ENCODE measurements at regions not wholly inside any gene's neighbourhood (a gene's known extent, or its start where the extent isn't known, plus 50 kb on each side); places are given as distances from the start of the nearest gene placed in this dataset.

DNA sequence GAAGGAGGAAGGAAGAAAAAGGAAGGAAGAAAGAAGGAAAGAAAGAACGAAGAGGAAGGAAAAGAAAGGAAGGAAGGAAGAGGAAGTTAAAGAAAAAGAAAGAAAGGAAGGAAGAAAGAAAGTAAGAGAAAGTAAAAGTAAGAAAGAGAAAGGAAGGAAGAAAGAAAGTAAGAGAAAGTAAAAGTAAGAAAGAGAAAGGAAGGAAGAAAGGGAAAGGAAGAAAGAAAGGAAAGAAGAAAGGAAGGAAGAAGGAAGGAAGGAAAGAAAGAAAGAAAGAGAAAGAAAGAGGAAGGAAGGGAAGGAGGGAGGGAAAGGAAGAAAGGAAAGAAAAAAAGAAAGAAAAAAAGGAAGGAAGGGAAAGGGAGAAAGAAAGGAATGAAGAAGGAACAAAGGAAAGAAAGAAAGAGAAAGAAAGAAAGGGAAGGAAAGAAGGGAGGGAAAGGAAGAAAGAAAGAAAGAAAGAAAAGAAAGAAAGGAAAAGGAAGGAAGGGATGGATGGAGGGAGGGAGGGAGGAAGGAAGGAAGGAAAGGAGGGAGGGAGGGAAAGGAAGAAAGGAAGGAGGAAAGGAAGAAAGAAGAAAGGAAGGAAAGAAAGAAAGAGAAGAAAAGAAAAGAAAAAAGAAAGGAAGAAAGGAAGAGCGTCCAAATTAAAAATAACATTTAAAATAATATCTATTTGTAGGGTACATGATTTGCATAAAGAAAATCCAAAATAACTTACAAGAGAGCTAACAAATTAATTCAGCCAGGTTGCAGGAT is 827.9 kb downstream of the TSN start:
- in situ Hi-C loops (cut with HindIII; ENCODE audit: low sequenced_read_pairs) = no loop called here

DNA sequence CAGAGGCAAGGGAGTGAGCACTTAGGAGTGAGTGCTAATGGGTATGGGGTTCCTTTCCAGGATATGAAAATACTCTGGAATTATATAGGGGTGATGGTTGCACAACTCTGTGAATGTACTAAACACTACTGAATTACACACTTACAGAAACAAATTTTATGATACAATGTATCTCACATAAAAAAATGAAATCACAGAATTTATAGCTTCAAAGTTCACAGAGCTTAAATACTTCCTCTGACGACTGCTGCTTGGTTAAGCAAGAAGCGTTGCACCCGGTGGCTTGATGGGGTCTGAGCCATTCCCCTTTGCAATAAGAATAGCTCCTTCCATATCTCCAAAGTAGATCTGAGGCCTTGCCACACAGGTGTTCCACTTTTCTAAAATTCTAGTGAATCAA is 835.1 kb downstream of the TSN start:
- in situ Hi-C loops (cut with HindIII; ENCODE audit: low sequenced_read_pairs) = no loop called here

DNA sequence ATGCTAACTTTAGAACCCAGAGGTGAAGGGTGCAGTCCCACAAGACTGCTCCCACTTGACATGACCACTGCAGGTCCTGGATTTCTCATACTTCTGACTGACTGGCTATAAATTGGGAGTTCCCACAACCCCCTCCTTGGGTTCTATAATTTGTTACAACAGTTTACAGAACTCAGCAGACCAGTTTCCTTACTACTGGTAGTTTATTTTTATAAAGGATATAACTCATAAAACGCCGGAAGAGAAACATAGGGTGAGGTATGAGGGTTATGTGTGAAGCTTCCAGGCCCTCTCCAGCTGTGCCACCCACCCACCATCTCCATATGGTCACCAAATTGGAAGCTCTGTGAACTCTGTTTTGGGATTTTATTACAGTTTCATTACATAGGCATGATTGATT is 839.6 kb downstream of the TSN start:
- in situ Hi-C loops (cut with HindIII; ENCODE audit: low sequenced_read_pairs) = no loop called here

DNA sequence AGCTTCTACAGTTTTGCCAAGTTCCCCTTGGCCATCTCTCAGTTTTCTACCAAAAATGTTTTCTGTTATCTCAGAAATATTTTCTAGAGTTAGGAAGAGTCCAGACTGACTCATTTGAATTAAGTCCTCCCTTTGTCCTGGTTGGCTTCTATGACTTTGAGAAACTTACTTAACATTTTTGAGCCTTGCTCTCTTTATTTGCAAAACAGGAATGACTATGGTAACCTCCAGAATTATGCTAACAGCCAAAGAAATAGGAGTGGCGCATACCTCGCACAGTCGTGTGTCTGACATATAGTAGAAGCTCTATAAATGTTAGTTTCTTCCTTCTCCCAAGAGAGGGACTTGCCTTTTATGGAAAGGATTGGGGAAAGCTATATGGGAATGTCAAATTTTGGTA is 841.1 kb downstream of the TSN start:
- in situ Hi-C loops (cut with HindIII; ENCODE audit: low sequenced_read_pairs) = no loop called here

DNA sequence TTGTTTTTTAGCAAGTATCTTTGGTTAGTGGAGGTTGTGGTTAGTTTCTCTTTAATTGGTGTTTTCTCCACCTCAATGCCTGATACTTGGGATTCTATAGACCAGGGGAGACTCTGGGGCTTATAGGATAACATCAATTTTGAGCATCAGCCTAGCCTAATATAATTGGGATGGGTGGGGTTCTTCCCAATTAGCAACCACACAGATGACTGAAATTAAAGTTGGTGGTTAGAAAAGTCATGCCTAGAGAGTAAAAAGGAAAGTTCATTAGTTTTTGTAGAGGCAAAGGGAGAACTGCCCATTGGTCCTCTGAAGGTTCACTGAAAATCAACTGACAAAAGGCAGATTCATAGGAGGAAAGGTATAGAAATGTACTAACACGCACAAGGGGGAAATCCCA is 843.3 kb downstream of the TSN start:
- in situ Hi-C loops (cut with HindIII; ENCODE audit: low sequenced_read_pairs) = no loop called here

DNA sequence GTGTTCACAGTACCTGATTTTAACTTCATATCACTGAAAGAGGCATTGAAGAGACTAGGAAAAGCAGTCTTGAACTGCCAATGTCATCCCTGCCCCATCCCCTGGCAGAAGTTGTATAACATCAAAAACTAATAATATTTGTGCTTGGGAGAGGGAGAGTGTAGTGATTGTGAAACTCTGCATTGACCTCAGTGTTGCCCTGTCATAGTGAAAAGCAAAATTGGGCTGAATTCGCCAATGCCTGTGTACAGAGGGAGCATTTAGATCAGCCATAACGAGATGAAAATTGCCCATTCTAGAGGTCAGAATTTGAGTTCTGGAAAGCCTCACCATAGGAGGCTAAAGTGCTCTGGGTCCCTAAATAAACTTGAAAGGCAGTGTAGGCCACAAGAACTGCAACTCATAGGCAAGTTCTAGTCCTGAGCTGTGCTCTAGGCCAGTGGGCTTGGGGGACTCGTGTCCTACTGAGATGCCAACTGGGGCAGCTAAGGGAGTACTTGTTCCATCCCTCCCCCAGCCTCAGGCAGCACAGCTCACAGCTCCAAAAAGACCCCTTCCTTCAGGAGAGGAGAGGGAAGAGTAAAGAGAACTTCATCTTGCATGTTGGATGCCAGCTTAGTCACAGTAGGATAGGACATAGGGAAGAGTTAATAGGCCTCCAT is 855.6 kb downstream of the TSN start:
- in situ Hi-C loops (cut with HindIII; ENCODE audit: low sequenced_read_pairs) = no loop called here

DNA sequence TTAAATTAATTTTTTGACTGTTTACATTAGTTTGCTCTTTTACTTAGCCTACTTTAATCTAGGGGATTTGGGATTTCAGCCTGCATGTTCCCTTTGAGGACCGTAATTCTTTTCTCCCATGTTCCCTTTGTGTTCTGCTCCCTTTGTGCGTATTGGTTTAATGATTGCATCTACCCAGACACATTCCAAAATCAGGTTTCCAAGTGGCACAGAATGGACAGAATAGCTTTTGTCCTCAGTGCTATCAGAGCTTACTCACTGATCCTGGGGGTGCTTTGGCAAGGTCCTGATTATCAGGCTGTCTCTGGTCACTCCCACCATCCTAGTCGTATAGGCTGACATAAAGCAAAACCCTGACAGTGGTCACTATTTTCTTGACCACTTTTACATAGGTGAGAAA is 867.5 kb downstream of the TSN start:
- in situ Hi-C loops (cut with HindIII; ENCODE audit: low sequenced_read_pairs) = no loop called here

DNA sequence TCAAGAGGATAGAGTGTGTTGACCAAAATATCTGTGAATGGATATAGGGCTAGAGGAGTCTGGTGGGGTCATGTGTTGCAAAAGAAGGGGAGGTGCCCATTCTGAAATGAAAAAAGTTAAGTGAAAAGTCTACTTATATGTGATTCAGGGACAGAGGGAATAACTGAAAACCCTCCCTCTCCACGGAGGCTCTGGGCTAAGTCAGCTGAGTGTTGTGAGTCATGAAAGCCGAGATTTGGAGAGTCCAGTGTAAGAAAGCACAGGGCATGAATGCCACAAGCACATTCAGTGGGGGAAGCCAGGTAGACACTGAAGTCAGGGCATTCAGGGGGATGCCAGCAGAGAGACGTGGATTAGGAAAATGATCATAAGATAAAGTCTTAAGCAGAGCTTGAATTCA is 871.9 kb downstream of the TSN start:
- in situ Hi-C loops (cut with HindIII; ENCODE audit: low sequenced_read_pairs) = no loop called here

DNA sequence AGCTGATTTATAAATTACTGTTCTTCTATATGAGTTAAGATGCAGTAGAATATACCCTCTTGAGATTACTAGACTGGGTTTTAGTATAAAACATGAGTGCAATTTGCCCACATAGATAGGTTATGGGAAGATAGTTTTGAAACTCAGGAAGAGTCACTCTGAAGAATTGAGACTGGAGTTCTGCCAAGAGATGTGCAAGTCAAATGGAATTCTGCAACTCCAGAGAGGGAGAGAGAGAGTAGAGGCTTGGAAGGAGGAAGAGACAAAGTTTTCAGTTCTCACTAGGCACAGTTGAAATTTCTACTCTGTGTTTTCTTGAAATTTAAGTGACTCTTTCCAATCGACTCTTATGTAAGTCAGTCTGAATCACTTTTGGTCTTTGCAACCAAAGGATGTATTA is 878.8 kb downstream of the TSN start:
- in situ Hi-C loops (cut with HindIII; ENCODE audit: low sequenced_read_pairs) = no loop called here

DNA sequence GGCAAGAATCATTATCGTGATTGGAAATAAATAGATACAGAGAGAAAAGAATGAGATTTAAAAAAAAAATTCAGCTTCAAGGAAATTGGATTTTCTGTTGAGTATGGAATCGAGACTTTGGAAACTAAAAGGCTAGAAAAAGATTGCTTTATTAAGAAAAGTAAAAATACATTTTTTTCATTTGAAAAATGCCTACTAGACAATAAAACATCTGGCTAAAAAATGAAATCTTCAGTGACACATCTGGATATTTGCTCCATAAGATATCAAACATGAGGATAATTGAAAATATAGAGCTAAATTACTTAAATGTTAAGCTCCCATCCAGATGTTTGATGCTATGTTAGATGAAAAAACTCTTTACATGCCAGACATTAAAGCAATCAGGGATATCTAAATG is 879.5 kb downstream of the TSN start:
- in situ Hi-C loops (cut with HindIII; ENCODE audit: low sequenced_read_pairs) = no loop called here

DNA sequence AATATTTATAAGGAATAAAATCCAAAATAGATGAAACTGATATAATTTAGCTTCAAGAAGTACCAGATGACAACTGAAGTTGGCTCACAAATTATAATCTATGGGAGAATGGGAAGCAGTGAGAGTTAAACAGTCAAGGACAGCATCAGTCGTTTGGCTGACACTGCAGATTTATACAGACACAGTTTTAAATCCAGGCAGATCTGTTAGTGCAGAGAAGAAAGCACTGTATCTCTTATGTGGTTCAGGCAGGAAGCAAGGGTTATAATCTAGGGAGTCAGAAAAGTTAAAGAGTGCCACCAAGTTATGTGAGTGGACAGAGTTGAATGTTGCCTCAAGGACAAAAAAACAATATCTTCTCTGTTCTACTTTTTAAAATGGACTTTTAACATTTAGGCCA is 880.2 kb downstream of the TSN start:
- in situ Hi-C loops (cut with HindIII; ENCODE audit: low sequenced_read_pairs) = no loop called here

DNA sequence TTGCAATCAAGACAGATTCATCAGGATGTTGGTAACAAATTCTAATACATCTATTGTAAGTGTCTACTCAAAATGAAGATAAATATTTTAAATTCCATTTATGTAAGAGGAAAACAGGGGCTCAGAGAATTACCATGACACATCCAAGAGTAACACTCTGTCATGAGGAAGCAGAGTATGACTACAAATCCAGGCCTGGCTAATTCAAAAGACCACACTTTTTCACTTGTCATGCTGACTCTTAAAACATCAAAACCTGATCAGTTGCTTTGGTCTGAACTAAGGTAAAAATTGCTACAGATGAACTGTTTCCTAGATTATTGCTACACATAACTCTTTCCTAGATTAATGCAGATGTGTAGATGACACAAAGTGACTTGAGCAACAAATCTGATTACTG is 880.6 kb downstream of the TSN start:
- in situ Hi-C loops (cut with HindIII; ENCODE audit: low sequenced_read_pairs) = no loop called here

DNA sequence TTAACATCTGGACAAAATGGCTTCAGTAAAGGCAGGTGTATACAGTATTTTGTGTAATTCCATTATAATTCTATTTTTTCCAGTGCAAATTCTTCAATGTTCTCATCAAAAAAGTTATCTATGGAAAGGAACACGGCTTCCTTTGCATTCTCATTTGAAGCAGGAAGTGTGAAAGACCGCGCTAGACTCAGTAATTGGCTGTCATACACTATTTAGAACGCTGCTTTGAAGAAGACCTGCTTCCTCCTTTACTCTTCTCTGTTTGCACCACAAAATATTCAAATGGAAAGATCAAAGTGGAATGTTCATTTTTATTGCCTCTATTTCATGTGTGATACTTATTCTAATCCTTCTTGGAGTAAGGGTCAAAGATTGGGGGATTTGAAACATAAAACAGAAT is 883.7 kb downstream of the TSN start:
- in situ Hi-C loops (cut with HindIII; ENCODE audit: low sequenced_read_pairs) = no loop called here

DNA sequence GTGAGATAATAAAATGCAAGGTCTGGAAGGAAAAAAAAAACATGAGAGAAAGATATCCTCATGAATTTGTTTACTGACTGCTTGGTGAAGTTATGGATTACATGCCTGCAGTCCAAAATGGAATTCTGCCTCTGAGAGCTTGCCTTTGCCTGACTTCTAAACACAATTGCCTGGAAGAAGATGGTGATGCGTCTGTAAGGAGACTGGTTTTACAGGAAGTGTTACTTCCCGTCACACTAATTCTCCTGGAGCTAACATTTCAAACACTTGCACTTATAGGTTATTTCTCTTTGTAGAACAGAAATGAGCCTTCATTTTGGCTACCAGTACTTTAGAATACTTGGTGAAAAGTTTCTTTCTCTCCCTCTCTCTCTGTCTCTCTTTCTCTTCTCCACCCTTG is 884.3 kb downstream of the TSN start:
- in situ Hi-C loops (cut with HindIII; ENCODE audit: low sequenced_read_pairs) = no loop called here

DNA sequence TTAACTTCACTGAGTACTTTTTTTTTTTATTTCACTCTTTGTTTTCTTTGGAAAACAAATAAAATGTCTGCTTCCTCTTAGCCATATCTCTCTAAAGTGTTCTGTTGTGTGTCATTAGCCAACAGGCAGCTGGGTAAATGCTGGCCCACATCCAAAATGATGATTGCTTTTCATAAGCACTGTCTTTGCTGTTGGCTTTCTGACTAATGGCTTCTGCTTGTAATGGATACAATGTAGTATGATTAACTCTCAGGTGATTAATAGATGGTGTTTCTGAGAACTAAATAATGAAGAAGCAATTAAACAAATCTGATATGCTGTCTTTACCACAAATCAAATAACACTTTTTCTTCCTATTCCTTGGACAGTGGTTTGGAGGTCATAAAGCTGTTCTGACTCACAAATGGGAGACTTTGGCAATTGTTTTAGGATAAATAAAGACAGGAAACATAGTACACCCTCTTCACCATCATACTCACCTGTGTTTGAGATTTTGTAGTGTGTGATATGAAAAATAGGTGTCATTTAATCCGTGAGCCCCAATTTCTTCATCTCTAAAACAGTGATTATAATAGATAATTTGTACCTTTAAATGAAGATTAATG is 888.4 kb downstream of the TSN start:
- in situ Hi-C loops (cut with HindIII; ENCODE audit: low sequenced_read_pairs) = no loop called here

DNA sequence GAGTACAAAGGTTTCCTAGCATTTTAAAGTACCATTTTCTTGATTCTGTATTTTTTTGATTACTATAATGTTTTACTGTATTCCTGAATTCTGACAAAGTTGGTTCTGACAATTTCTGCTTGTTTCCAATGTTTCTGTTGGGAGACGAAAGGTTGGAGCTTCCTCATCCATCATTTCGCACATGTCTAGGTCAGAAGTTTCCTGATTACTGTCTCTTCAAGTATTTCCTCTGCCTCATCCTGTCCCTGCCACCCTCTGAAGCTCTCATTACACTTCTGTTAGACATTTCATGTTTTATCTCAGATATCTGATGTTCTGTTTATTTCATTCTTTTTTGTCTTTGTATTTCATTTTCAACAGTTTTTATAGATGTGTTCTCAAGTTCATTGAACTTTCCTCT is 895.8 kb downstream of the TSN start:
- in situ Hi-C loops (cut with HindIII; ENCODE audit: low sequenced_read_pairs) = no loop called here

DNA sequence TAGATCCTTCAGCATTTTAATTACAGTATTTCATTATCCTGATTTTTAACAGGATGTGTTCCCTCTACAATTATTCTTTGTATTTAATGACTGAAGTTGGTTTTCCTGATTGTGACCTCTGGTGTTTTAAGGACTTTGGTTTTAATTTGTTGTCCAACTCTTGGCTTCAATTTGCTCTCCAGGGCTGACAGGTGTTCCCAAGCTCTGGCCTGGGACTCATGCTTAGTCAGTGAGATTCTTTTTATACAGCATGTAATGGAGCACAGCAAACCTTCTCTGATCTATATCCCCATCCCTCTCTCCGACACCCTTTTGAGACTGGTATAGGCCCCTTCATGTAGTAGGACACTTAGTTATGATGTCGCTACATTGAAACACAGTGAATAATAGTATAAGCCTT is 896.3 kb downstream of the TSN start:
- in situ Hi-C loops (cut with HindIII; ENCODE audit: low sequenced_read_pairs) = no loop called here

DNA sequence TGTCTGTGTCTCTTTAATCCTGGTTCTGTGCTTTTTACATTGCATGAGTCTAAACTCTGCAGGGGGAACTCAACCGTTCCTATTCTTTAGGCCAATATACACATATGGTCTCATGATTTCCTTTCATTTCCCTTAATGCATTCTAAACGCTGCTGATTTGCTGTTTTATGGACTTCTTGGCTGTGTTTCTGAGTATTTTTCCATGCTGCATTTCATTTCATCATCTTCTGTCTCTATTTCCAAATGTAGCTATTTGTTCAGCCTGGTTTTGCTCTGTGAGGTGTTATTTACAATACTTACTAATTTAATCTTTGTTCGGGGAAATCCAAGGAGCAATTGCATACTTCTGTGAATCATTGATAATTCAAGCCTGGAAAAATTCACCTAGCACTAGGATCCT is 897.2 kb downstream of the TSN start:
- in situ Hi-C loops (cut with HindIII; ENCODE audit: low sequenced_read_pairs) = no loop called here

DNA sequence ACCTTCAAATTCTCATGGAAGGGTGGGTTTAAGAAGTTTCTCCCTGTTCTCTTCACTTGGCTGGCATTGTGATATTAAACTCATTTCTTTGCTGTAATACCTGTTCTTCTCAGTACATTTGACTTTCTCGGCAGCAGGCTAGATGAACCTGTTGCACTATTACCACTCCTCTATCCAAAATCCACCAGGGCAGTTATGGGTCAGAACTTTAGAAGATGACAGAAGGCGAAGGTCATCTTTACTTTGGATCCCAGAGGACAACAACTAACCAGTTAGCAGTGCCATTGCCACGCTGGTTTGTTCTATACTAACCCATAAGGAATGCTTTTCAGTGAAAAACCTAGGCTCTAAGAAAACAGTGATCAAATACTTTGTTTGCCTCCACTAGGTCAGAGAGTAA is 901.0 kb downstream of the TSN start:
- in situ Hi-C loops (cut with HindIII; ENCODE audit: low sequenced_read_pairs) = no loop called here

DNA sequence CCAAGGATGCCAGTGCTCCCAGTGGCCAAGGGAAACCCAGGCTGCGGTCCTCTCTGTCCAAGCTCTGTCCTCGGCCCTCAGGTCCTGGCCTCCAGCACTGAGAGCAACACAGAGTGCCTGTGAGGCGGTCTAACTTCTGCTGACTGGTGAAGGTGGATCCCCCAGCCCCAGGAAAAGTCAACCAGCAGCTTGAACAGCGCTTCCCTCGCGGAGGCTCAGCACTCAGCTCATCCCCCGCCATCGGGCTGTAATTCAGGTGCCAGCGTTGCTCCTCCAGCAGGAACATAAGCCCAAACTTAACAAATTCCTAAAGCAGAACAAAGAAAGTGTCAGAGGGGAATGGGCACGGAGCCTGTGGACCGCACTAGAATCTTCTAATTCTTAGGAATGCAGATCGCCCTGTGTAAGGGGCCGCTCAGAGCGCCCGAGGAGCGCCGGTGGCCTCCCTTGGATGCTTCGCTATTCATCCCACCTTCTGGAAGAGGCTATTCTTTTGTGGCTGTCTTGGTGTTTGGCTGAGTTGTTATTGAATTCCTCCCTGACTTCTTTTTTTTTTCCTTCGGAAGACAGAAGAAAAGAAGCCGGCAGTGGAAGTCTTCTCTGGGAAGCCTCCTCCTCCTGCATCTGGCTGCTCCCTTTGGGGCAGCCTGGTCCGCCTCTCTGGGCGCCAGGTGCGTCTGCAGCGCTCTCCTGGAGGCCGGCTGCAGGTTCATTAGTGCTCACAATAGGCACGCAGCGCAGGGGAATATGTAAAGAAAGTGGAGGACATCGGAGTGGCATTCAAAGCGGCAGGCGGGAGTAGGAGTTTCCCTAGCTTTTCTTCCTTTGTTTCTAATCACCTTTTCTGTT is 905.6 kb downstream of the TSN start:
- in situ Hi-C loops (cut with HindIII; ENCODE audit: low sequenced_read_pairs) = no loop called here

DNA sequence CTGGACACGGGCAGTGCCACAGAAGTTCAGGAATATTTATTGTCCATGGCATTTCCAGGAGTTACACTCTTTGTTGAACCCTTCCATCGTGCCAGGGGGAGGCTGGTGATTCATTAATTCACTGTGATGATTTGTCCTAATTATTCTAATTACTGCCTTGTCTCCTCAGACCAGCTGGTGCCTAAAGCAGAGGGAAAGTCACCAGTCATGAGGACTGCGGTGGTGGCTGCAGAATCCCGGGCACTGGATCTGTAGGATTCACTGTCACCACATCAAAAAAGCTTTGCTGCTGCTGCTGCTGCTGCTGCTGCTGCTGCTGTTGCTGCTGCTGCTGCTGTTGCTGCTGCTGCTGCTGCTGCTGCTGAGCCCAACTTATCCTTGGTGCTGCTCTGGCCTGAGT is 908.2 kb downstream of the TSN start:
- in situ Hi-C loops (cut with HindIII; ENCODE audit: low sequenced_read_pairs) = no loop called here

DNA sequence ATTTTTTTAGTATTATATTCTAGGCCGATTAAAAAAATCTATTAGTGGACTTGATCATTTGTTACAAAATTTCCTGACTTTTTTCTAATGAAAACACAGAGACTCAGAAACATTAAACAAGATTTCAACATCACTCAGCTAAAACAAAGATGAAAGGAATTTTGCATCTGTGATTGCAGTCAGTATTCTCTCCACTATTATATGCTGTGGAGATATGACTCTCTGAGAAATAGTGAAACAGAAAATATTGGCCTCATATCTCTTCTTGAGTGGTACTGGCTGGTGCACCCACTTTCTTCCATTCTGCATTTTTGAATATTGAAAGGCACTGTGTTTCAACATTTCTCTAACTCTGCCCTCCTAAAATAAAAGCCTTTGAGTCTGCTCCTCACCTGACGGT is 914.2 kb downstream of the TSN start:
- in situ Hi-C loops (cut with HindIII; ENCODE audit: low sequenced_read_pairs) = no loop called here

Measured in endothelial cell of hepatic sinusoid (primary cell).